Epithelial cell of proximal tubule (primary cell): ENCODE measurements at regions not wholly inside any gene's neighbourhood (a gene's known extent, or its start where the extent isn't known, plus 50 kb on each side); places are given as distances from the start of the nearest gene placed in this dataset.

Source experiments
- DNase-seq: peaks from one replicate; pipeline ENCODE4 v3.0.0-alpha.2; 2011; ENCODE audit warnings: low read depth
- H3K4me3 ChIP-seq: 2 replicates; pipeline ENCODE4 v1.5.1; 2011; ENCODE audit warnings: low read depth, mild to moderate bottlenecking, low read length
- TF ChIP-seq, protein P1 (sequence below): conservative IDR thresholded peaks from 2 replicates; pipeline ENCODE4 v1.5.1; 2012; ENCODE audit warnings: low read depth, mild to moderate bottlenecking, low read length

DNA sequence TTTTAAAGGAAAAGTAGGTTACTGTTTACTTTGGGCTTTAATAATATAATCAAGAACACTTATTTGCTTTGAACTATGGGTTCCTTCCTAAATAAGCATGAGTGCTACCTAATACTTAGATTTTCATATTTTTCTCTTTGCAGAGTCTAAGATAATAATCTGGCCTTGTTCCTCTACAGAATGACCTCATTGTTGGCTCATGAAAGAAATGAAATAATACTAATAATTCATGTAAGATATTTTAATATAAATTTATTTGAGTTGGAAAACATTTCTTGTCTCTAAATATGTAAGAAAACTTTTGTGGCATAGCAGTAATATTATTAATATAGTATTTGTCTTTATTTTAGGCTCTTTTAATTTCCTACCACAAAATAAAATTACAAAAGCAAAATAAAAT lies 601.3 kb downstream of the IQCM start:
- TF ChIP-seq, protein P1, sequence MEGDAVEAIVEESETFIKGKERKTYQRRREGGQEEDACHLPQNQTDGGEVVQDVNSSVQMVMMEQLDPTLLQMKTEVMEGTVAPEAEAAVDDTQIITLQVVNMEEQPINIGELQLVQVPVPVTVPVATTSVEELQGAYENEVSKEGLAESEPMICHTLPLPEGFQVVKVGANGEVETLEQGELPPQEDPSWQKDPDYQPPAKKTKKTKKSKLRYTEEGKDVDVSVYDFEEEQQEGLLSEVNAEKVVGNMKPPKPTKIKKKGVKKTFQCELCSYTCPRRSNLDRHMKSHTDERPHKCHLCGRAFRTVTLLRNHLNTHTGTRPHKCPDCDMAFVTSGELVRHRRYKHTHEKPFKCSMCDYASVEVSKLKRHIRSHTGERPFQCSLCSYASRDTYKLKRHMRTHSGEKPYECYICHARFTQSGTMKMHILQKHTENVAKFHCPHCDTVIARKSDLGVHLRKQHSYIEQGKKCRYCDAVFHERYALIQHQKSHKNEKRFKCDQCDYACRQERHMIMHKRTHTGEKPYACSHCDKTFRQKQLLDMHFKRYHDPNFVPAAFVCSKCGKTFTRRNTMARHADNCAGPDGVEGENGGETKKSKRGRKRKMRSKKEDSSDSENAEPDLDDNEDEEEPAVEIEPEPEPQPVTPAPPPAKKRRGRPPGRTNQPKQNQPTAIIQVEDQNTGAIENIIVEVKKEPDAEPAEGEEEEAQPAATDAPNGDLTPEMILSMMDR: no peak
- DNase-seq: no peak

DNA sequence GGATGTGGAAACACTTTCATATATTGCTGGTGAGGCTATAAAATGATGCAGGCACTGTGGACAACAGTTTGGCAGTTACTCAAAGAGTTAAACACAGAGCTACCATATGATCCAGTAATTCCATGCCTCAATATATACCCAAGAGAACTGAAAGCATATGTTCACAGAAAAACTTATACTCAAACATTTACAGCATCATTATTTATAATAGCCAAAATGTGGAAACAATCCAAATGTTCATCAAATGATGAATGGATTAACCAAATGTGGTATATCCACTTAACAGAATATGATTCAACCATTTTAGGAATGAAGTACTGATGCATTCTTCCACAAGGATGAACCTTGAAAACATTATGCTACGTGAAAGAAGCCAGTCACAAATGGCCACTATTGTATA lies 603.8 kb downstream of the IQCM start:
- TF ChIP-seq, protein P1: no peak
- no peak overlapping the region for H3K4me3 ChIP-seq
- DNase-seq: no peak

More for the DNA sequence above, 601.3 kb downstream of the IQCM start:
- no peak overlapping the region for H3K4me3 ChIP-seq

DNA sequence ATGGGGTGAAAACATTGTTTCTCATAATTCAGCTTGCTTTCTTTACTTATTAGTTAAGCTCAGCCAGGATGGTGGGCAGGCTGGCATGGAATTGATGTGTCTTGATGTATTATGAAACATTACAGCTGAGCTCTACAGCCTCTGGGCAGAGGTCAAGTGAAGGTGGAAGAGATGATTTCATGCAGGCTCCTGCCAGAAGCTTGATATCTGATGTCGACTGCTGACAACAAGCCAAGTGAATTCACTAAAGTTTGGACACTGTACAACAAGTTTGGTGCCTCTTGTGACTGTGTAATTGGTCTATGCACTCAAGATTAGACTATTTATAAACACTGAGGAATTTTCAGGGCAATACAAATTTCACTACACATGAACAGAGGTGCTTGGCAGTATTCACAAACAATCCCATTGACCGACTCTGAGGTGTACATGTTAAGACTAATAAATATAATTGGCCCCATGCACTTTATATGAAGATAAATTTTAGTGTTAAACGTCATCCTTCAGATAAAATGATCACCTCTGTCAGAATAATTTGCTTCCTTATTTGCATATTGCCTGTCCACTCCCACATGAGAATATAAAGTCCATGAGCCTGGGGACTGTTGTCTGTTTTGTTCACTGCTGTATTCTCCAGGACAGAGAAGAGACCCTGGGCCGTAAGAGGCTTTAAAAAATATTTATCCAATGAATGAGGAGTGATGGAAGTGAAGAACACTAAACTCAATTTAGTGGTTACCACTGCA lies 612.2 kb downstream of the IQCM start:
- DNase-seq: no peak
- TF ChIP-seq, protein P1: no peak
- H3K4me3 ChIP-seq: no peak overlapping the region

DNA sequence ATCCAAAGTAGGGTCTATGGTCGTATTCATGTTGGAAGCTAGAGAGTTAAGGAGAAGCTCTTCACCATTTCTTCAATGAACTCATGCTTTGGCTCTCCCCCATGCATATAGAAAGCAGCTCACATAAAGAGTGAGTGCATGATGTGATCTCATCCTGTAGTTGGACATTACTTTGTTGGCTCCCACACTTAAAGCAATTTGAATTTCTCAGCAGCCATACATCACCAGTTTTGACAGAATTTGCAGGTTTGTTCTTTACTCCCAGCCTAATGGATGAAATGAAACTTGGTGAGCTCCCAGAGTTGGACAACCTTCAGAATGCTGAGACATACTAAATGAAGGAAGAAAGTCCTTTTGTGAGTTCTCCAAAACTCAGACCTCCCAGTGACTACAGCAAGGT lies 613.5 kb downstream of the IQCM start:
- TF ChIP-seq, protein P1: no peak
- H3K4me3 ChIP-seq: no peak overlapping the region
- no peak for DNase-seq

DNA sequence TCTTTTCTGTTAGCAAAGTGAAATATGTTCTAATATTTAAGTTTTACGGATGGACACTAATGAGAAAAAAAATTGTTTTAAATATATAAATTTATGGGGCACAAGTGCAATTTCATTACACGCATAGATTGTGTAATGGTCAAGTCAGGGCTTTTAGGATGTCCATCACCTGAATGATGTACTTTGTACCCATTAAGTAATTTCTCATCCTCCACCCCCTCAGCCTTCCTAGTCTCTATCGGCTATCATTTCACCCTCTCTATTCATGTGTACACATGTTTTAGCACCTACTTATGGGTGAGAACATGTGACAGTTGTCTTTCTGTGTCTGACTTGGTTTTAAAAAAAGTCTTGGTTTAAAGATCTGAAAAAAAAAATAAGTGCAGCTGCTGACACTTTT lies 616.0 kb downstream of the IQCM start:
- TF ChIP-seq, protein P1: no peak
- H3K4me3 ChIP-seq: no peak overlapping the region
- no peak for DNase-seq

DNA sequence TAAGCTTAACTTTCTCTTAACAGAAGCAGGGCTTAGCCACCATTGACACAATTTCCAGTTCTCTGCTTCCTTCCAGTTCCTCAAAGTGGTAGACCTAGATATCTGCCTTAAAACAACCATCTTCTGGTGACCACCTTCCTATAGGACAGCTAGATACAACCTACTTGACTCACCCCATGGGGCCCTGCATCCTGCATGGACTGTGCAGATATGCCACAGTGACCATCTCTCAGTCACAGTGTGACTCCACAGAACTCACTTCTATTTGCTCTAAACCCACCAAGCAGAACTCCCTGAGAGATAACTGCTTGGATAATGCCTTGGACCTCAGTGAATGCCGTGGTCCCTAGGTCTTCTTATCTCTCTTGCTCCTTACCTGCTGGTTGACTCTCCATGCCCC lies 621.6 kb downstream of the IQCM start:
- TF ChIP-seq, protein P1: no peak
- H3K4me3 ChIP-seq: no peak overlapping the region
- DNase-seq: no peak

DNA sequence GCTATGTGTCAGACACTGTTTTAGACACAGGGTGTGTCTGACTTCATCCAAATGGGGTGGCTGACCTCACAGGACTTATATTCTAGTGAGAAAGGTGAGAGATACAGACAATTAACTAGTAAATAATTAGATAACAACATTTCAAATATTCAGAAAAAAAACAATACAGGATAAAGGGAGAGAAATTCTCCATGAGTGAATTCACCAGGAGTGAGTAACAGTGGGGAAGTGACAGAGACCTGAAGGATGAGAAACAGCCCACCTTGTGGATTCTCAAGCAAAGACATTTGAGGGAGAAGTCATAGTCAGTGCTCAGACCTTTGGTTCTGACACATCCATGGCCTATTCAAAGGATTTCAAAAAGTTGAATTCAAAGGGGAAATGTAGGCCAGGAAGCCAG lies 627.9 kb downstream of the IQCM start:
- no peak overlapping the region for H3K4me3 ChIP-seq
- no peak for DNase-seq
- TF ChIP-seq, protein P1: no peak
